GM13977 (cell line): ENCODE measurements at regions not wholly inside any gene's neighbourhood (a gene's known extent, or its start where the extent isn't known, plus 50 kb on each side); places are given as distances from the start of the nearest gene placed in this dataset.

ENCODE experiments used
- DNase-seq: peaks from one replicate; pipeline ENCODE4 v3.0.0; 2012; ENCODE audit warnings: low spot score
- CTCF ChIP-seq: IDR thresholded peaks from 2 replicates; pipeline ENCODE4 v1.5.1; 2012; ENCODE audit warnings: mild to moderate bottlenecking, control low read depth; ENCODE audit not compliant: insufficient read depth; ENCODE audit errors: extremely low read depth, missing control alignments
- in situ Hi-C: fragments of 300-500 bp; cut with MboI; formaldehyde crosslinking; loops from one replicate; pipeline ENCODE4 v1.12.0; 2022; ENCODE audit warnings: low sequenced_read_pairs, low pct_unique_long_range_greater_than_20kb, mixed read lengths, inconsistent platforms; ENCODE audit not compliant: unreplicated experiment

GRCh38 chr4:22947851-22948250, 255.1 kb downstream of the GBA3 start:
- in situ Hi-C loops, result no loop called here
- no peak for DNase-seq
- no peak for TF ChIP-seq CTCF

GRCh38 chr4:22942920-22943559, 250.3 kb downstream of the GBA3 start:
- in situ Hi-C loops, result no loop called here
- DNase-seq, result no peak

GRCh38 chr4:22941688-22942375, 249.1 kb downstream of the GBA3 start:
- no peak for TF ChIP-seq CTCF
- in situ Hi-C loops, result no loop called here
- no peak for DNase-seq

More at GRCh38 chr4:22942920-22943559, 250.3 kb downstream of the GBA3 start:
- no peak for TF ChIP-seq CTCF

GRCh38 chr4:22932326-22932725, 239.6 kb downstream of the GBA3 start:
- TF ChIP-seq CTCF, result no peak
- no peak for DNase-seq
- in situ Hi-C loops, result no loop called here

GRCh38 chr4:22922426-22922825, 229.7 kb downstream of the GBA3 start:
- in situ Hi-C loops, result no loop called here
- no peak for TF ChIP-seq CTCF
- DNase-seq, result no peak

- in situ Hi-C loops, result no loop called here
- DNase-seq, result no peak
- TF ChIP-seq CTCF, result no peak
Measured at GRCh38 chr4:22921936-22922335, 229.2 kb downstream of the GBA3 start.

GRCh38 chr4:22911285-22911684, 218.5 kb downstream of the GBA3 start:
- no peak for TF ChIP-seq CTCF
- no peak for DNase-seq
- in situ Hi-C loops, result no loop called here
